Tibial nerve (tissue), 4 donors: ENCODE measurements at regions not wholly inside any gene's neighbourhood (a gene's known extent, or its start where the extent isn't known, plus 50 kb on each side); places are given as distances from the start of the nearest gene placed in this dataset.

Experiments used
- DNase-seq, 2 donors: peaks; one replicate each; pipeline ENCODE4 v3.0.0-alpha.2; 2019; ENCODE audit warnings: low spot score in 2 of 2
- H3K27ac ChIP-seq, 4 donors: fragments of 200-600 bp; sonication (generic) in 3 of 4; one replicate each; pipeline ENCODE4 v1.5.1; 2017 to 2019; ENCODE audit warnings: mild to moderate bottlenecking in 1 of 4
- H3K27me3 ChIP-seq, 2 donors: fragments of 200-600 bp; sonication (generic) in 1 of 2; one replicate each; pipeline versions ENCODE4 v1.5.1 to v1.6.0; 2017 to 2019
- H3K36me3 ChIP-seq, 3 donors: fragments of 200-600 bp; sonication (generic); one replicate each; pipeline ENCODE4 v1.5.1; 2018 to 2019
- H3K4me1 ChIP-seq, 4 donors: fragments of 200-600 bp; sonication (generic) in 3 of 4; one replicate each; pipeline ENCODE4 v1.5.1; 2017 to 2019
- H3K4me3 ChIP-seq, 4 donors: fragments of 200-600 bp; sonication (generic) in 3 of 4; one replicate each; pipeline ENCODE4 v1.5.1; 2017 to 2019; ENCODE audit warnings: mild to moderate bottlenecking in 1 of 4, moderate library complexity in 1 of 4
- H3K9me3 ChIP-seq, 4 donors: fragments of 200-600 bp; sonication (generic) in 3 of 4; one replicate each; pipeline ENCODE4 v1.5.1; 2017 to 2019
- CTCF ChIP-seq, 5 experiments: fragments of 200-600 bp in 3 of 5; fragments of 450-650 bp in 2 of 5; sonication (generic) in 3 of 5; IDR thresholded peaks; one replicate each; pipeline ENCODE4 v1.5.1; 2016 to 2019; ENCODE audit warnings: antibody characterized with exemption in 5 of 5, mild to moderate bottlenecking in 3 of 5, moderate library complexity in 2 of 5
- EP300 ChIP-seq, 2 donors: sonication (generic); formaldehyde crosslinking; IDR thresholded peaks; one replicate each; pipeline ENCODE4 v1.6.1; 2017; ENCODE audit warnings: antibody characterized with exemption in 2 of 2, mild to moderate bottlenecking in 1 of 2
- POLR2A ChIP-seq, 2 donors: fragments of 450-650 bp; IDR thresholded peaks; one replicate each; pipeline ENCODE4 v1.6.1; 2017; ENCODE audit warnings: antibody characterized with exemption in 2 of 2, mild to moderate bottlenecking in 2 of 2, moderate library complexity in 2 of 2
- WGBS, 2 donors: methylation state at CpG; one replicate each; pipeline ENCODE4 v1.1.5; 2018; 5-methylcytosine and 5-hydroxymethylcytosine counted together

DNA sequence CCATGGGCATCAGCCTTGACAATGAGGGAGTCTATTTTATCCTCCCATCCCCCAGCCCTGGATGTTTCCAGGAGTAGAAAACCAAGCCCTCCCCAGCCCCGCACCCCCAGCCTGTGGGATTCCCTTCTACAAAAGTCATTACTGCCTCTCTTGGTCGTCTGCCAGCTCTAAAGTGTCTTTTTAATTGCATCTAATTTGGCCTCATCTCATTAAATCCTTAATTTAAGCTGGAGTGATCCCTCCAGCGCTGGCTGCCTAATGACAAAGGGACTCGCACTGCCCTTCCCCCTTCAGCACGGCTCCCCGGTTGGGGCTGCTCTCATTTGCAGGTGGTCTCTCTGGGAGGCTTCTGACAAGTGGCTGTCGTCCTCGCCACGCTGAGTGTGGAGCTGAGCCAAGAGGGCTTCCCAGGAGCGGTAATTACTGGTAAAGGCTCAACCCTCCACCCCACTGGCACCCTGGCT lies 107.9 kb upstream of the ALDH1B1 start:
- H3K27ac ChIP-seq: no peak overlapping the region
- TF ChIP-seq CTCF (IDR thresholded peaks at IDR 0.05): no peak
- no peak for TF ChIP-seq EP300 (IDR thresholded peaks at IDR 0.05)
- no peak for TF ChIP-seq POLR2A (IDR thresholded peaks at IDR 0.05)
- WGBS, 2 donors: 35 to 50% methylated on average over 10 of the region's 10 CpGs
- DNase-seq: no peak
- H3K27me3 ChIP-seq: no peaks in the 10 kb centered on the region
- no peaks in the 10 kb centered on the region for H3K9me3 ChIP-seq
- no peaks in the 10 kb centered on the region for H3K4me1 ChIP-seq
- no peak overlapping the region for H3K4me3 ChIP-seq
- H3K36me3 ChIP-seq: no peaks in the 10 kb centered on the region

GRCh38 chr9:38284039-38284575 lies 108.4 kb upstream of the ALDH1B1 start:
- Histone ChIP-seq H3K4me1 (no peaks in the 10 kb centered on the region), H3K9me3 (no peaks in the 10 kb centered on the region), H3K4me3 (no peak overlapping the region), H3K27me3 (no peaks in the 10 kb centered on the region), H3K27ac (no peak overlapping the region), H3K36me3 (no peaks in the 10 kb centered on the region)
- no peak for TF ChIP-seq EP300 (IDR thresholded peaks at IDR 0.05)
- TF ChIP-seq POLR2A (IDR thresholded peaks at IDR 0.05): no peak
- no peak for TF ChIP-seq CTCF (IDR thresholded peaks at IDR 0.05)
- DNase-seq: no peak
- 82 to 84% methylated on average over 9 of the region's 9 CpGs for WGBS, 2 donors

GRCh38 chr9:38282756-38283155 lies 109.7 kb upstream of the ALDH1B1 start:
- Histone ChIP-seq H3K9me3 (no peaks in the 10 kb centered on the region), H3K27ac (no peak overlapping the region), H3K4me1 (no peaks in the 10 kb centered on the region), H3K27me3 (no peaks in the 10 kb centered on the region), H3K36me3 (no peaks in the 10 kb centered on the region), H3K4me3 (no peak overlapping the region)
- DNase-seq: no peak
- 62 to 64% methylated on average over 4 of the region's 4 CpGs for WGBS, 2 donors
- no peak for TF ChIP-seq POLR2A (IDR thresholded peaks at IDR 0.05)
- no peak for TF ChIP-seq EP300 (IDR thresholded peaks at IDR 0.05)
- no peak for TF ChIP-seq CTCF (IDR thresholded peaks at IDR 0.05)

DNA sequence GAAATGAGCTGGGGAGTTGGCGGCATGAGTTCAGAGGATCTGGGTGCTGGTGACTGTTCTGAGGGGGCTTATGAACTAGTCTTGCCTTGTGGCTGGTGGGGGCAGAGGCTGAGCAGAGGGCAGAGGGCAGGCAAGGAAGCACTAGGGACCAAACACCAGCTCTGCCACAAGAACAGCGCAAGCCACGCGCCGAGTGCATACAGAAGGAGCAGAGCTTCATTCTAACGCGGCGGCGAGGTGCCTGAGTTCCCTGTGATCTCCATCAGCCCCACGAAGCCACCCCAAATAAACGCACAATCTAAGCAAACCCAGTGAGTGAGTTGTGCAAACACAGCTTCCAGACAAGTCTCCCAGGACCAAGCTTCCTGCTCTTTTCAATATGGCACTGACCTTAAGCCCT lies 110.6 kb upstream of the ALDH1B1 start:
- no peaks in the 10 kb centered on the region for H3K27me3 ChIP-seq
- H3K4me1 ChIP-seq: no peaks in the 10 kb centered on the region
- 55 to 71% methylated on average over 11 of the region's 11 CpGs for WGBS, 2 donors
- TF ChIP-seq POLR2A (IDR thresholded peaks at IDR 0.05) (no peak), EP300 (IDR thresholded peaks at IDR 0.05) (no peak), CTCF (IDR thresholded peaks at IDR 0.05) (no peak)
- no peaks in the 10 kb centered on the region for H3K9me3 ChIP-seq
- no peak overlapping the region for H3K27ac ChIP-seq
- H3K4me3 ChIP-seq: no peak overlapping the region
- DNase-seq: no peak
- no peaks in the 10 kb centered on the region for H3K36me3 ChIP-seq

DNA sequence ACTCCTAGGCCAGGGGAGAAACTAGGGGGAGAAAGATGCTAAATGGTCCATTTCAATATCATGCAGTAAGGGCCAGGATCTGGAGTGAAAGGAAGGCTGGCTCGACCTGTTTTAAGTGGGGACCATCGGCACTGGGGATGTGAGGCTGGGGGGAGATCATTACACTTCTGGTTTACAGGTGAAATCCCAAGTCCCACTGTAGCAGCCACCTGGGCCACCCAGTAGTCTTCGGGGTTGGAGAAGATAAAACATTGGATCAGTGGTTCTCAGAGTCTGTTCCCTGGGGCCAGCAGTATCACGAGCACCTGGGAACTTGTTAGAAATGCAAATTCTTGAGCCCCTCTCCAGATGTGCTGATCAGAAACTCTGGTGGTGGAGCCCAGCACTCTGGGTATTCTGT lies 111.3 kb upstream of the ALDH1B1 start:
- H3K9me3 ChIP-seq: no peaks in the 10 kb centered on the region
- no peaks in the 10 kb centered on the region for H3K36me3 ChIP-seq
- TF ChIP-seq EP300 (IDR thresholded peaks at IDR 0.05) (no peak), CTCF (IDR thresholded peaks at IDR 0.05) (no peak), POLR2A (IDR thresholded peaks at IDR 0.05) (no peak)
- no peak overlapping the region for H3K4me3 ChIP-seq
- no peaks in the 10 kb centered on the region for H3K4me1 ChIP-seq
- no peak overlapping the region for H3K27ac ChIP-seq
- 86 to 87% methylated on average over 4 of the region's 4 CpGs for WGBS, 2 donors
- no peaks in the 10 kb centered on the region for H3K27me3 ChIP-seq
- DNase-seq: no peak
